Activated CD4-positive, CD25-positive, alpha-beta regulatory T cell treated with anti-CD3 and anti-CD28 coated beads, Interleukin-2, amount 50 U/mL, for 72 hours (primary cell): ENCODE measurements at regions not wholly inside any gene's neighbourhood (a gene's known extent, or its start where the extent isn't known, plus 50 kb on each side); places are given as distances from the start of the nearest gene placed in this dataset.

ENCODE experiments used
- DNase-seq: peaks from one replicate; pipeline ENCODE4 v3.0.0; 2021

- DNase-seq, result no peak
These were observed 1417.4 kb downstream of the TBC1D22A start for GRCh38 chr22:48179571-48180546.

- DNase-seq, result no peak
These were observed 1416.1 kb downstream of the TBC1D22A start for GRCh38 chr22:48178536-48178935.

GRCh38 chr22:48177631-48178030 lies 1415.2 kb downstream of the TBC1D22A start:
- no peak for DNase-seq

GRCh38 chr22:48175721-48176120 lies 1413.3 kb downstream of the TBC1D22A start:
- no peak for DNase-seq

- DNase-seq, result no peak
These were observed 1411.3 kb downstream of the TBC1D22A start for GRCh38 chr22:48173773-48174160.

GRCh38 chr22:48173061-48173772 lies 1410.8 kb downstream of the TBC1D22A start:
- DNase-seq, result no peak

- DNase-seq, result no peak
These were observed 1408.8 kb downstream of the TBC1D22A start for GRCh38 chr22:48171271-48171691.

- no peak for DNase-seq
These were observed 1406.8 kb downstream of the TBC1D22A start for GRCh38 chr22:48169227-48169626.

GRCh38 chr22:48167238-48167637 lies 1404.8 kb downstream of the TBC1D22A start:
- no peak for DNase-seq

GRCh38 chr22:48161298-48161697 lies 1398.8 kb downstream of the TBC1D22A start:
- DNase-seq, result no peak

GRCh38 chr22:48157676-48158075 lies 1395.2 kb downstream of the TBC1D22A start:
- no peak for DNase-seq

- no peak for DNase-seq
These were observed 1394.3 kb downstream of the TBC1D22A start for GRCh38 chr22:48156603-48157355.

GRCh38 chr22:48155446-48155845 lies 1393.0 kb downstream of the TBC1D22A start:
- DNase-seq, result no peak

GRCh38 chr22:48154943-48155240 lies 1392.4 kb downstream of the TBC1D22A start:
- no peak for DNase-seq

GRCh38 chr22:48154169-48154942 lies 1391.9 kb downstream of the TBC1D22A start:
- DNase-seq, result no peak

- no peak for DNase-seq
These were observed 1391.3 kb downstream of the TBC1D22A start for GRCh38 chr22:48153726-48154125.

- no peak for DNase-seq
These were observed 1390.5 kb downstream of the TBC1D22A start for GRCh38 chr22:48152916-48153315.

GRCh38 chr22:48152164-48152775 lies 1389.8 kb downstream of the TBC1D22A start:
- DNase-seq, result no peak

GRCh38 chr22:48151641-48152040 lies 1389.2 kb downstream of the TBC1D22A start:
- DNase-seq, result no peak

GRCh38 chr22:48147831-48148230 lies 1385.4 kb downstream of the TBC1D22A start:
- no peak for DNase-seq

GRCh38 chr22:48147404-48147803 lies 1385.0 kb downstream of the TBC1D22A start:
- DNase-seq, result no peak

- DNase-seq, result no peak
These were observed 1384.0 kb downstream of the TBC1D22A start for GRCh38 chr22:48146426-48146825.
